ENCODE measurements at regions not wholly inside any gene's neighbourhood (a gene's known extent, or its start where the extent isn't known, plus 50 kb on each side); places are given as distances from the start of the nearest gene placed in this dataset.

DNA sequence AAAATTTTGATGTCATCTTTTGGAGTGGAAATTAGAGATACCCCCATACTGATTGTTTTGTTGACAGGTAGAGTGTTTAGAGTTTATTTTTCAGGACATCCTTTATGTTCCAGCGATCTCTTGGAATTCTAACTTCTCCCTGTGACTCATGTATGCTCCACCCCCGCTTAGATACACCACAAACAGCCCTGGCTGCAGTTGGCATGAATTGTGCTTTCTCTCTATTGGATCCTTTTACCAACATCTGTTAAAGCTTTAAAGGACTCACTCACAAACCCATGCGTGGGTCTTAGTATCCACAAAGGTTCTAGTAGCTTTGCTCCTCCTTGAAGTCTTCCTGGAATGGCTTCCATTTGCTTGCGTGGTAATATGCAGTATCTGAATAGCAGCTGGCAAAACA is 409.5 kb upstream of the POU3F3 start:
- TF ChIP-seq, protein P1, sequence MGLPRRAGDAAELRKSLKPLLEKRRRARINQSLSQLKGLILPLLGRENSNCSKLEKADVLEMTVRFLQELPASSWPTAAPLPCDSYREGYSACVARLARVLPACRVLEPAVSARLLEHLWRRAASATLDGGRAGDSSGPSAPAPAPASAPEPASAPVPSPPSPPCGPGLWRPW (IDR thresholded peaks at IDR 0.05) = no peak
- TF ChIP-seq MYC (IDR thresholded peaks at IDR 0.05; ENCODE audit: borderline replicate concordance, low read length) (no peak), MAZ (IDR thresholded peaks at IDR 0.05; ENCODE audit: borderline replicate concordance, low read depth, low read length) (no peak), POLR2AphosphoS2 (conservative IDR thresholded peaks at IDR 0.05; ENCODE audit: low read length) (no peak), KDM5A (IDR thresholded peaks at IDR 0.05) (no peak), CHD2 (IDR thresholded peaks at IDR 0.05; ENCODE audit: low read length, partially characterized antibody) (no peak), RAD21 (conservative IDR thresholded peaks at IDR 0.05 in 1 of 2, IDR thresholded peaks at IDR 0.05 in 1 of 2) (no peak)
- TF ChIP-seq, protein P2, sequence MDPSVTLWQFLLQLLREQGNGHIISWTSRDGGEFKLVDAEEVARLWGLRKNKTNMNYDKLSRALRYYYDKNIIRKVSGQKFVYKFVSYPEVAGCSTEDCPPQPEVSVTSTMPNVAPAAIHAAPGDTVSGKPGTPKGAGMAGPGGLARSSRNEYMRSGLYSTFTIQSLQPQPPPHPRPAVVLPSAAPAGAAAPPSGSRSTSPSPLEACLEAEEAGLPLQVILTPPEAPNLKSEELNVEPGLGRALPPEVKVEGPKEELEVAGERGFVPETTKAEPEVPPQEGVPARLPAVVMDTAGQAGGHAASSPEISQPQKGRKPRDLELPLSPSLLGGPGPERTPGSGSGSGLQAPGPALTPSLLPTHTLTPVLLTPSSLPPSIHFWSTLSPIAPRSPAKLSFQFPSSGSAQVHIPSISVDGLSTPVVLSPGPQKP (IDR thresholded peaks at IDR 0.05; ENCODE audit: low read depth, low read length) = no peak
- ChIA-PET POLR2A (no interaction called here), CTCF (no interaction called here)
- WGBS (ENCODE audit: missing lambda C conversion rate) = 39% methylated on average over 4 of the region's 4 CpGs
- Histone ChIP-seq H3K9me3 (no peaks in the 10 kb centered on the region), H3K27ac (no peak overlapping the region), H3K4me3 (no peak overlapping the region), H3K4me2 (no peak overlapping the region), H3K4me1 (no peaks in the 10 kb centered on the region)
- ATAC-seq (no peak), DNase-seq (ENCODE audit: low read depth in 1 of 2, low spot score in 1 of 2) (no peak), FAIRE-seq (no peak)

DNA sequence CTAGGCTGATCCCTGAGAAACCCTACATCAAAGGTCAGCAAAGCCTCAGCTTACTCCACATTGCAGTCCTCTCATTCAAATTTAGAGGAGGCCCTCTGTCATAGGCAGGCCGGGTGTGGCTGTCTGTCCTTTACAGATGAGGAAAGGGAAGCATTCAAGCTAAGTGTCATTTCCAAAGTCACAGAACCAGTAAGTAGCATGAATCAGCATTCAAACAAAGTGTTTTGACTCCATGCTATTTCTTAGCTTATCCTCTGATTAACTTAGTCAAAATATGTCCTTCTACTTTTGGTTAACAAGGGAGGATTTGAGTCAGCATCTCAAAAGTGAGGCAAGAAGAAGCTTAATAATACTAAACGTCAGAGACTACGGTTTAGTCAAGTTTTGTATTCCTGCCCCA is 409.0 kb upstream of the POU3F3 start:
- TF ChIP-seq, protein P3, sequence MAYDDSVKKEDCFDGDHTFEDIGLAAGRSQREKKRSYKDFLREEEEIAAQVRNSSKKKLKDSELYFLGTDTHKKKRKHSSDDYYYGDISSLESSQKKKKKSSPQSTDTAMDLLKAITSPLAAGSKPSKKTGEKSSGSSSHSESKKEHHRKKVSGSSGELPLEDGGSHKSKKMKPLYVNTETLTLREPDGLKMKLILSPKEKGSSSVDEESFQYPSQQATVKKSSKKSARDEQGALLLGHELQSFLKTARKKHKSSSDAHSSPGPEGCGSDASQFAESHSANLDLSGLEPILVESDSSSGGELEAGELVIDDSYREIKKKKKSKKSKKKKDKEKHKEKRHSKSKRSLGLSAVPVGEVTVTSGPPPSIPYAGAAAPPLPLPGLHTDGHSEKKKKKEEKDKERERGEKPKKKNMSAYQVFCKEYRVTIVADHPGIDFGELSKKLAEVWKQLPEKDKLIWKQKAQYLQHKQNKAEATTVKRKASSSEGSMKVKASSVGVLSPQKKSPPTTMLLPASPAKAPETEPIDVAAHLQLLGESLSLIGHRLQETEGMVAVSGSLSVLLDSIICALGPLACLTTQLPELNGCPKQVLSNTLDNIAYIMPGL (CRISPR knock-in tag; IDR thresholded peaks at IDR 0.05; ENCODE audit: borderline replicate concordance) = no peak
- Histone ChIP-seq H3K4me3 (no peak overlapping the region), H3K4me2 (no peak overlapping the region), H3K27ac (no peak overlapping the region), H3K9me3 (no peaks in the 10 kb centered on the region), H3K4me1 (no peaks in the 10 kb centered on the region)
- no peak for DNase-seq (ENCODE audit: low read depth in 1 of 2, low spot score in 1 of 2)
- ChIA-PET CTCF (no interaction called here), POLR2A (no interaction called here)
- FAIRE-seq = no peak
- no peak for ATAC-seq
- WGBS (ENCODE audit: missing lambda C conversion rate) = 63% methylated on average over 3 of the region's 3 CpGs

DNA sequence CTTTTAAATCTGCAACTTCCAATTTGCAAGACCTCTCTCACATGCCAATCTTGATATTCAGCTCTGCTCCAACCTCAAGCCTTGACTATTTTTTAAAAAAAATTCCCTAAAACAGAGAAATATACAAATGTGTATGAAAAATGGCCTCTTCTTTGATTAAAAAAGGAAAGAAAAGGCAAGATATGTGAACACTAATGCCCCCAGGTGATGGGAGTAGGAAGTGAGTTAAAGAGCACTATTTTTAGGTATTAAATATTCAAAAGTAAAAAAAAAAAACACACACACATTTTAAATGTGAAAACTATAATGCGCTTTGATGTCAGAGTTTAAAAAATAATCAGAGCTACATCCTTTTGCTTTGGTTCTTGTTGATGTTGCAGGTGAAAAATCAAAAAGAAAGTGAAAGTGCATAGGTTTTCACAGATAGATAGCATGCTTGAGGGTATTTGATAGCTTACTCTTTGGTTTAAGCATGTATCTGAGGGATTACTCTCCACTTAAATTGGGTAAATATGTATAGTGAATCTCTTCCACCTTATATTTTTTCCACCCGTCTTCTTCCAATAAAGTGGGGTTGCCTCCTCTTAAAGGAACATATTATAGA is 406.0 kb upstream of the POU3F3 start:
- 67% methylated on average over 2 of the region's 2 CpGs for WGBS (ENCODE audit: missing lambda C conversion rate)
- DNase-seq (ENCODE audit: low read depth in 1 of 2, low spot score in 1 of 2) (no peak), FAIRE-seq (no peak), ATAC-seq (no peak)
- no peak overlapping the region for H3K27ac ChIP-seq
- peak overlapping the region; percentile 40; the same call in 2 of the 3 replicates for H3K4me2 ChIP-seq
- TF ChIP-seq EHF (CRISPR knock-in tag; IDR thresholded peaks at IDR 0.05) (no peak), SMC3 (IDR thresholded peaks at IDR 0.05) (peak; percentile 48; the same call in 2 of the 3 replicates), RAD21 (conservative IDR thresholded peaks at IDR 0.05 in 1 of 2, IDR thresholded peaks at IDR 0.05 in 1 of 2) (peak; percentile 44 to 54), CBX2 (IDR thresholded peaks at IDR 0.05; ENCODE audit: borderline replicate concordance, low read depth) (no peak), ZC3H11A (IDR thresholded peaks at IDR 0.05) (no peak)
- TF ChIP-seq, protein P4, sequence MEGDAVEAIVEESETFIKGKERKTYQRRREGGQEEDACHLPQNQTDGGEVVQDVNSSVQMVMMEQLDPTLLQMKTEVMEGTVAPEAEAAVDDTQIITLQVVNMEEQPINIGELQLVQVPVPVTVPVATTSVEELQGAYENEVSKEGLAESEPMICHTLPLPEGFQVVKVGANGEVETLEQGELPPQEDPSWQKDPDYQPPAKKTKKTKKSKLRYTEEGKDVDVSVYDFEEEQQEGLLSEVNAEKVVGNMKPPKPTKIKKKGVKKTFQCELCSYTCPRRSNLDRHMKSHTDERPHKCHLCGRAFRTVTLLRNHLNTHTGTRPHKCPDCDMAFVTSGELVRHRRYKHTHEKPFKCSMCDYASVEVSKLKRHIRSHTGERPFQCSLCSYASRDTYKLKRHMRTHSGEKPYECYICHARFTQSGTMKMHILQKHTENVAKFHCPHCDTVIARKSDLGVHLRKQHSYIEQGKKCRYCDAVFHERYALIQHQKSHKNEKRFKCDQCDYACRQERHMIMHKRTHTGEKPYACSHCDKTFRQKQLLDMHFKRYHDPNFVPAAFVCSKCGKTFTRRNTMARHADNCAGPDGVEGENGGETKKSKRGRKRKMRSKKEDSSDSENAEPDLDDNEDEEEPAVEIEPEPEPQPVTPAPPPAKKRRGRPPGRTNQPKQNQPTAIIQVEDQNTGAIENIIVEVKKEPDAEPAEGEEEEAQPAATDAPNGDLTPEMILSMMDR (IDR thresholded peaks at IDR 0.05) = peak; percentile 33; the same call in 2 of the 3 replicates
- TF ChIP-seq, protein P5, sequence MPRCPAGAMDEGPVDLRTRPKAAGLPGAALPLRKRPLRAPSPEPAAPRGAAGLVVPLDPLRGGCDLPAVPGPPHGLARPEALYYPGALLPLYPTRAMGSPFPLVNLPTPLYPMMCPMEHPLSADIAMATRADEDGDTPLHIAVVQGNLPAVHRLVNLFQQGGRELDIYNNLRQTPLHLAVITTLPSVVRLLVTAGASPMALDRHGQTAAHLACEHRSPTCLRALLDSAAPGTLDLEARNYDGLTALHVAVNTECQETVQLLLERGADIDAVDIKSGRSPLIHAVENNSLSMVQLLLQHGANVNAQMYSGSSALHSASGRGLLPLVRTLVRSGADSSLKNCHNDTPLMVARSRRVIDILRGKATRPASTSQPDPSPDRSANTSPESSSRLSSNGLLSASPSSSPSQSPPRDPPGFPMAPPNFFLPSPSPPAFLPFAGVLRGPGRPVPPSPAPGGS (IDR thresholded peaks at IDR 0.05) = no peak
- no peaks in the 10 kb centered on the region for H3K4me1 ChIP-seq
- CTCF ChIA-PET = interaction anchor here (0.9 kb wide), 1 partner anchor 1182 kb away, joined by 5 read pairs; no protein-coding TSS in a partner anchor
- H3K4me3 ChIP-seq = no peak overlapping the region
- no peaks in the 10 kb centered on the region for H3K9me3 ChIP-seq
- POLR2A ChIA-PET = no interaction called here
